ENCODE measurements at regions not wholly inside any gene's neighbourhood (a gene's known extent, or its start where the extent isn't known, plus 50 kb on each side); places are given as distances from the start of the nearest gene placed in this dataset.

DNA sequence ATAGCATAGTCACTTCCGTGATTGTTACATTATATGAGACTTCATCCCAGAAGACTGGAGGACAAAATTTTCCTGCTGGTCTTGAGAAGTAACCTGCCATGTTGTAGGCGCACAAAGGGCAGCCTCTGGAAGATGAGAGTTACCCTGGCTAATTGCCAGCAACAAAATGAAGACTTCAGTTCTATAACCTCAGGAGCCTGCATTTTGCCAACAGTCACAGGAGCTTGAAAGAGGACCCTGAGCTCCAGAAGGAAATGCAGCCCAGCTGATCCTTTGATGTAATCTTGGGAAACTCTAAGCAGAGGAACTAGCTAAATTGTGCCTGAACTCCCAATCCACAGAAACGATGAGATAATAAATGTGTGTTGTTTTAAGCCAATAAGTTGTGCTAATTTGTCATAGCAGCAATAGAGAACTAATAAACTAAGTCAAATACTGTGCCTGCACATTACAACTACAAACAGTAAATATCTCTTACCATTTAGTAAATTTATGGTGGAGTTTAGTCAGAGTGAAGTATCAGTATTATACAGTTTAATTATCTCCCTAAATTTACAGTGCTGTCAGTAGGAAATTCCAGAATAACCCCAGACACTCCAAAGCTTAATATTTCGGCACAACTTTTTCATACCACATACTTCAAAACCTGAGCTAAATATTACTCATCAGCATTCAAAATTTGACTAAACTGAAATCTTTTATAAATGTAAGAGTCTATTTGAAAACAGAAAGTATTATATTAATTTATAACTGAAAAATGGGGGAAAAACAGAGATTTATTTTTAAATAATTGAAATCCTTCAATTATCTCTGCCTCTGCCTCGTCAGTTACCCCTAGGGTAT, 90.1 kb upstream of the MAPK10 start:
- 70% methylated on average over 5 of the region's 5 CpGs for WGBS (ENCODE audit: low lambda C conversion rate)
- H3K4me2 ChIP-seq, result no peak overlapping the region
- POLR2A ChIA-PET, result no interaction called here
- no peak overlapping the region for H3K4me3 ChIP-seq (ENCODE audit: low read depth in 2 of 2, low read length in 1 of 2)
- H3K36me3 ChIP-seq (replicated peaks in 1 of 2; ENCODE audit: control insufficient read depth in 1 of 2, insufficient read depth in 2 of 2, low read length in 1 of 2), result no peaks in the 10 kb centered on the region
- H3K9ac ChIP-seq, result no peak overlapping the region
- H4K20me1 ChIP-seq (ENCODE audit: insufficient read depth), result no peaks in the 10 kb centered on the region
- DNase-seq, result no peak
- H2AFZ ChIP-seq (ENCODE audit: low read depth), result no peak overlapping the region; the same call in 1 of the 2 replicates
- CTCF ChIA-PET, result no interaction called here
- no peaks in the 10 kb centered on the region for H3K9me2 ChIP-seq
- H3K9me3 ChIP-seq, result no peaks in the 10 kb centered on the region
- peaks cover 11% of the 10 kb centered on the region in 2 experiments; a peak in 3 of 4 replicates for H3K4me1 ChIP-seq (ENCODE audit: control insufficient read depth in 1 of 2, insufficient read depth in 2 of 2, low read depth in 1 of 2, low read length in 1 of 2)
- no peak for TF ChIP-seq POLR2AphosphoS5 (IDR thresholded peaks at IDR 0.05; ENCODE audit: low read depth, low read length)
- no peak for TF ChIP-seq RFX5 (IDR thresholded peaks at IDR 0.05; ENCODE audit: low read length)
- TF ChIP-seq EZH2phosphoT487 (IDR thresholded peaks at IDR 0.05; ENCODE audit: borderline replicate concordance, low read depth), result no peak
- TF ChIP-seq, protein P1, sequence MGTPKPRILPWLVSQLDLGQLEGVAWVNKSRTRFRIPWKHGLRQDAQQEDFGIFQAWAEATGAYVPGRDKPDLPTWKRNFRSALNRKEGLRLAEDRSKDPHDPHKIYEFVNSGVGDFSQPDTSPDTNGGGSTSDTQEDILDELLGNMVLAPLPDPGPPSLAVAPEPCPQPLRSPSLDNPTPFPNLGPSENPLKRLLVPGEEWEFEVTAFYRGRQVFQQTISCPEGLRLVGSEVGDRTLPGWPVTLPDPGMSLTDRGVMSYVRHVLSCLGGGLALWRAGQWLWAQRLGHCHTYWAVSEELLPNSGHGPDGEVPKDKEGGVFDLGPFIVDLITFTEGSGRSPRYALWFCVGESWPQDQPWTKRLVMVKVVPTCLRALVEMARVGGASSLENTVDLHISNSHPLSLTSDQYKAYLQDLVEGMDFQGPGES (IDR thresholded peaks at IDR 0.05; ENCODE audit: low read depth, low read length), result no peak
- TF ChIP-seq CHD2 (IDR thresholded peaks at IDR 0.05; ENCODE audit: low read length, partially characterized antibody), result no peak
- no peak for TF ChIP-seq NFIC (IDR thresholded peaks at IDR 0.05; ENCODE audit: borderline replicate concordance)
- H3K79me2 ChIP-seq (ENCODE audit: insufficient read depth), result no peaks in the 10 kb centered on the region
- H3F3A ChIP-seq (replicated peaks; ENCODE audit: insufficient read depth), result no peaks in the 10 kb centered on the region
- no peaks in the 10 kb centered on the region for H3K27me3 ChIP-seq (ENCODE audit: insufficient read depth)
- H3K27ac ChIP-seq (ENCODE audit: low read depth in 2 of 2, low read length in 1 of 2), result no peak overlapping the region

GRCh38 chr4:86450861-86451260, 91.0 kb upstream of the MAPK10 start:
- ChIA-PET POLR2A (no interaction called here), CTCF (no interaction called here)
- H3K9me3 ChIP-seq, result no peaks in the 10 kb centered on the region
- no peak overlapping the region for H3K27ac ChIP-seq (ENCODE audit: low read depth in 2 of 2, low read length in 1 of 2)
- no peak overlapping the region for H3K9ac ChIP-seq
- no peak overlapping the region for H3K4me2 ChIP-seq
- no peaks in the 10 kb centered on the region for H4K20me1 ChIP-seq (ENCODE audit: insufficient read depth)
- no peaks in the 10 kb centered on the region for H3K79me2 ChIP-seq (ENCODE audit: insufficient read depth)
- H2AFZ ChIP-seq (ENCODE audit: low read depth), result no peak overlapping the region
- H3K27me3 ChIP-seq (ENCODE audit: insufficient read depth), result no peaks in the 10 kb centered on the region
- H3K9me2 ChIP-seq, result no peaks in the 10 kb centered on the region
- no peaks in the 10 kb centered on the region for H3F3A ChIP-seq (replicated peaks; ENCODE audit: insufficient read depth)
- H3K36me3 ChIP-seq (replicated peaks in 1 of 2; ENCODE audit: control insufficient read depth in 1 of 2, insufficient read depth in 2 of 2, low read length in 1 of 2), result no peaks in the 10 kb centered on the region
- 91% methylated on average over 3 of the region's 3 CpGs for WGBS (ENCODE audit: low lambda C conversion rate)
- no peak overlapping the region for H3K4me3 ChIP-seq (ENCODE audit: low read depth in 2 of 2, low read length in 1 of 2)
- H3K4me1 ChIP-seq (ENCODE audit: control insufficient read depth in 1 of 2, insufficient read depth in 2 of 2, low read depth in 1 of 2, low read length in 1 of 2), result peaks cover 11% of the 10 kb centered on the region in 2 experiments; a peak in 3 of 4 replicates
- DNase-seq, result no peak
- no peak for TF ChIP-seq YY1 (IDR thresholded peaks at IDR 0.05; ENCODE audit: low read depth)
- TF ChIP-seq, protein P2, sequence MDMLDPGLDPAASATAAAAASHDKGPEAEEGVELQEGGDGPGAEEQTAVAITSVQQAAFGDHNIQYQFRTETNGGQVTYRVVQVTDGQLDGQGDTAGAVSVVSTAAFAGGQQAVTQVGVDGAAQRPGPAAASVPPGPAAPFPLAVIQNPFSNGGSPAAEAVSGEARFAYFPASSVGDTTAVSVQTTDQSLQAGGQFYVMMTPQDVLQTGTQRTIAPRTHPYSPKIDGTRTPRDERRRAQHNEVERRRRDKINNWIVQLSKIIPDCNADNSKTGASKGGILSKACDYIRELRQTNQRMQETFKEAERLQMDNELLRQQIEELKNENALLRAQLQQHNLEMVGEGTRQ (IDR thresholded peaks at IDR 0.05; ENCODE audit: borderline replicate concordance, low read depth, low read length), result no peak
- no peak for TF ChIP-seq EZH2phosphoT487 (IDR thresholded peaks at IDR 0.05; ENCODE audit: borderline replicate concordance, low read depth)
- no peak for TF ChIP-seq FOXJ3 (CRISPR knock-in tag; IDR thresholded peaks at IDR 0.05)
- no peak for TF ChIP-seq FOXM1 (IDR thresholded peaks at IDR 0.05; ENCODE audit: low read depth)
- no peak for TF ChIP-seq ELF1 (IDR thresholded peaks at IDR 0.05)
- no peak for TF ChIP-seq RAD21 (IDR thresholded peaks at IDR 0.05; ENCODE audit: low read length)
- TF ChIP-seq MAX (IDR thresholded peaks at IDR 0.05; ENCODE audit: low read depth), result no peak
- TF ChIP-seq USF1 (IDR thresholded peaks at IDR 0.05; ENCODE audit: borderline replicate concordance, low read depth), result no peak
- no peak for TF ChIP-seq RFX5 (IDR thresholded peaks at IDR 0.05; ENCODE audit: low read length)
- TF ChIP-seq, protein P3, sequence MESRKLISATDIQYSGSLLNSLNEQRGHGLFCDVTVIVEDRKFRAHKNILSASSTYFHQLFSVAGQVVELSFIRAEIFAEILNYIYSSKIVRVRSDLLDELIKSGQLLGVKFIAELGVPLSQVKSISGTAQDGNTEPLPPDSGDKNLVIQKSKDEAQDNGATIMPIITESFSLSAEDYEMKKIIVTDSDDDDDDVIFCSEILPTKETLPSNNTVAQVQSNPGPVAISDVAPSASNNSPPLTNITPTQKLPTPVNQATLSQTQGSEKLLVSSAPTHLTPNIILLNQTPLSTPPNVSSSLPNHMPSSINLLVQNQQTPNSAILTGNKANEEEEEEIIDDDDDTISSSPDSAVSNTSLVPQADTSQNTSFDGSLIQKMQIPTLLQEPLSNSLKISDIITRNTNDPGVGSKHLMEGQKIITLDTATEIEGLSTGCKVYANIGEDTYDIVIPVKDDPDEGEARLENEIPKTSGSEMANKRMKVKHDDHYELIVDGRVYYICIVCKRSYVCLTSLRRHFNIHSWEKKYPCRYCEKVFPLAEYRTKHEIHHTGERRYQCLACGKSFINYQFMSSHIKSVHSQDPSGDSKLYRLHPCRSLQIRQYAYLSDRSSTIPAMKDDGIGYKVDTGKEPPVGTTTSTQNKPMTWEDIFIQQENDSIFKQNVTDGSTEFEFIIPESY (IDR thresholded peaks at IDR 0.05; ENCODE audit: borderline replicate concordance, low read depth), result no peak
- TF ChIP-seq POLR2AphosphoS5 (IDR thresholded peaks at IDR 0.05; ENCODE audit: low read depth, low read length), result no peak
- TF ChIP-seq, protein P4, sequence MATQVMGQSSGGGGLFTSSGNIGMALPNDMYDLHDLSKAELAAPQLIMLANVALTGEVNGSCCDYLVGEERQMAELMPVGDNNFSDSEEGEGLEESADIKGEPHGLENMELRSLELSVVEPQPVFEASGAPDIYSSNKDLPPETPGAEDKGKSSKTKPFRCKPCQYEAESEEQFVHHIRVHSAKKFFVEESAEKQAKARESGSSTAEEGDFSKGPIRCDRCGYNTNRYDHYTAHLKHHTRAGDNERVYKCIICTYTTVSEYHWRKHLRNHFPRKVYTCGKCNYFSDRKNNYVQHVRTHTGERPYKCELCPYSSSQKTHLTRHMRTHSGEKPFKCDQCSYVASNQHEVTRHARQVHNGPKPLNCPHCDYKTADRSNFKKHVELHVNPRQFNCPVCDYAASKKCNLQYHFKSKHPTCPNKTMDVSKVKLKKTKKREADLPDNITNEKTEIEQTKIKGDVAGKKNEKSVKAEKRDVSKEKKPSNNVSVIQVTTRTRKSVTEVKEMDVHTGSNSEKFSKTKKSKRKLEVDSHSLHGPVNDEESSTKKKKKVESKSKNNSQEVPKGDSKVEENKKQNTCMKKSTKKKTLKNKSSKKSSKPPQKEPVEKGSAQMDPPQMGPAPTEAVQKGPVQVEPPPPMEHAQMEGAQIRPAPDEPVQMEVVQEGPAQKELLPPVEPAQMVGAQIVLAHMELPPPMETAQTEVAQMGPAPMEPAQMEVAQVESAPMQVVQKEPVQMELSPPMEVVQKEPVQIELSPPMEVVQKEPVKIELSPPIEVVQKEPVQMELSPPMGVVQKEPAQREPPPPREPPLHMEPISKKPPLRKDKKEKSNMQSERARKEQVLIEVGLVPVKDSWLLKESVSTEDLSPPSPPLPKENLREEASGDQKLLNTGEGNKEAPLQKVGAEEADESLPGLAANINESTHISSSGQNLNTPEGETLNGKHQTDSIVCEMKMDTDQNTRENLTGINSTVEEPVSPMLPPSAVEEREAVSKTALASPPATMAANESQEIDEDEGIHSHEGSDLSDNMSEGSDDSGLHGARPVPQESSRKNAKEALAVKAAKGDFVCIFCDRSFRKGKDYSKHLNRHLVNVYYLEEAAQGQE (IDR thresholded peaks at IDR 0.05; ENCODE audit: low read depth, low read length), result no peak
- TF ChIP-seq TAF1 (IDR thresholded peaks at IDR 0.05; ENCODE audit: borderline replicate concordance, low read depth, low read length), result no peak

All from SK-N-SH (cell line).